HFFc6 (cell line): ENCODE measurements at regions not wholly inside any gene's neighbourhood (a gene's known extent, or its start where the extent isn't known, plus 50 kb on each side); places are given as distances from the start of the nearest gene placed in this dataset.

Experiments
- DNase-seq: peaks from one replicate; pipeline ENCODE4 v3.0.0-alpha.2; 2018
- H3K27ac Mint-ChIP-seq: 2 replicates; pipeline ENCODE4 v1.8.0; 2020; ENCODE audit warnings: mild to moderate bottlenecking, mixed read lengths
- H3K27me3 Mint-ChIP-seq: 2 replicates; pipeline ENCODE4 v1.8.0; 2021; ENCODE audit warnings: mild to moderate bottlenecking, moderate library complexity, mixed read lengths; ENCODE audit not compliant: insufficient read depth
- H3K36me3 Mint-ChIP-seq: 2 replicates; pipeline ENCODE4 v1.8.0; 2021; ENCODE audit warnings: low read depth, mixed read lengths
- H3K4me1 Mint-ChIP-seq: 2 replicates; pipeline ENCODE4 v1.8.0; 2020; ENCODE audit warnings: low read depth, mixed read lengths
- H3K4me3 Mint-ChIP-seq: 2 replicates; pipeline ENCODE4 v1.8.0; 2020; ENCODE audit warnings: mild to moderate bottlenecking, moderate library complexity, mixed read lengths
- H3K9me3 Mint-ChIP-seq: 2 replicates; pipeline ENCODE4 v1.8.0; 2020; ENCODE audit warnings: mild to moderate bottlenecking, mixed read lengths
- TF ChIP-seq, protein P1 (sequence below): fragments of 200-600 bp; sonication (generic); IDR thresholded peaks from 2 replicates; pipeline ENCODE4 v1.5.0; 2021; ENCODE audit warnings: antibody characterized with exemption, mild to moderate bottlenecking

DNA sequence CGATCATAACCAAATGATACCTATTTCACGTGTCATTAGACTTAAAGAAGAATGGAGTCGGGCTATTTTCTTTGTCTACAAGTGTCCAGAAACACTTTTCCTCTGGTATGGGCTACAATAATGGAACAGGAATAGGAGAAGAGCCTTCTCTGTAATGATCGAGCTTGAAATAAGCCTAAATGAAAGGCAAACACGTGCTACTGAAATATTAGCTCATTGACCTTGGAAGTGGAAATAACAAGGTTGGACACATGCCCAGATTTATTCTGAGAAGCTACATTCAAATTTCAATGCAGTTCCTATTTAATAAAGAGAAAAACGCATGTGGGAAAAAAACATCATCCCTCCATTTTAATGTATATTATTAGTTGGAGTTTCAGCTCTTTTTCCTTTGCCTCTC lies 254.7 kb upstream of the PTER start:
- no peak overlapping the region for H3K4me3 Mint-ChIP-seq
- TF ChIP-seq, protein P1, sequence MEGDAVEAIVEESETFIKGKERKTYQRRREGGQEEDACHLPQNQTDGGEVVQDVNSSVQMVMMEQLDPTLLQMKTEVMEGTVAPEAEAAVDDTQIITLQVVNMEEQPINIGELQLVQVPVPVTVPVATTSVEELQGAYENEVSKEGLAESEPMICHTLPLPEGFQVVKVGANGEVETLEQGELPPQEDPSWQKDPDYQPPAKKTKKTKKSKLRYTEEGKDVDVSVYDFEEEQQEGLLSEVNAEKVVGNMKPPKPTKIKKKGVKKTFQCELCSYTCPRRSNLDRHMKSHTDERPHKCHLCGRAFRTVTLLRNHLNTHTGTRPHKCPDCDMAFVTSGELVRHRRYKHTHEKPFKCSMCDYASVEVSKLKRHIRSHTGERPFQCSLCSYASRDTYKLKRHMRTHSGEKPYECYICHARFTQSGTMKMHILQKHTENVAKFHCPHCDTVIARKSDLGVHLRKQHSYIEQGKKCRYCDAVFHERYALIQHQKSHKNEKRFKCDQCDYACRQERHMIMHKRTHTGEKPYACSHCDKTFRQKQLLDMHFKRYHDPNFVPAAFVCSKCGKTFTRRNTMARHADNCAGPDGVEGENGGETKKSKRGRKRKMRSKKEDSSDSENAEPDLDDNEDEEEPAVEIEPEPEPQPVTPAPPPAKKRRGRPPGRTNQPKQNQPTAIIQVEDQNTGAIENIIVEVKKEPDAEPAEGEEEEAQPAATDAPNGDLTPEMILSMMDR: no peak
- H3K9me3 Mint-ChIP-seq: peaks cover 54% of the 10 kb centered on the region
- no peaks in the 10 kb centered on the region for H3K36me3 Mint-ChIP-seq
- H3K4me1 Mint-ChIP-seq: no peaks in the 10 kb centered on the region
- DNase-seq: no peak
- no peaks in the 10 kb centered on the region; the same call in 1 of the 2 replicates for H3K27me3 Mint-ChIP-seq
- H3K27ac Mint-ChIP-seq: no peak overlapping the region

DNA sequence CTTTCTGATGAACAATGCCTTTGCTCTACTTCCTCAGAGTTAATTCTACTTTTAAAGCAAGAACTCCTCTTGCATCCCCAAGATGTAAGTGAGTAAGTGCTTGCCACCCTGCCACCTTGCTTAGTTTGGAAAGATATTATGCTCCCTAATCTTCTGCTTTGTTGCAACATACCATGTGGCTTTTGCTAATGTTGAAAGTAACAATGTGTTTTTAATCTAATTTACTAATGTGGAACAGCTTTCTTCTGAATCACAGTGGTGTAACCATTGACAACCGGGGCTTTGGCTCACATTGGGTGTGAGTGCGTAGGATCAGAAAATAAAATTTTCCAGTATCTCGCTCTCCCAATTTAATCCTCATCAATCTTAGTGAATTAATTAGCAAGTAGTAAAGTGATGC lies 254.1 kb upstream of the PTER start:
- TF ChIP-seq, protein P1: no peak
- Mint-ChIP-seq H3K9me3 (peaks cover 51% of the 10 kb centered on the region), H3K4me3 (no peak overlapping the region), H3K27ac (no peak overlapping the region), H3K4me1 (no peaks in the 10 kb centered on the region), H3K36me3 (no peaks in the 10 kb centered on the region), H3K27me3 (no peaks in the 10 kb centered on the region; the same call in 1 of the 2 replicates)
- DNase-seq: no peak

DNA sequence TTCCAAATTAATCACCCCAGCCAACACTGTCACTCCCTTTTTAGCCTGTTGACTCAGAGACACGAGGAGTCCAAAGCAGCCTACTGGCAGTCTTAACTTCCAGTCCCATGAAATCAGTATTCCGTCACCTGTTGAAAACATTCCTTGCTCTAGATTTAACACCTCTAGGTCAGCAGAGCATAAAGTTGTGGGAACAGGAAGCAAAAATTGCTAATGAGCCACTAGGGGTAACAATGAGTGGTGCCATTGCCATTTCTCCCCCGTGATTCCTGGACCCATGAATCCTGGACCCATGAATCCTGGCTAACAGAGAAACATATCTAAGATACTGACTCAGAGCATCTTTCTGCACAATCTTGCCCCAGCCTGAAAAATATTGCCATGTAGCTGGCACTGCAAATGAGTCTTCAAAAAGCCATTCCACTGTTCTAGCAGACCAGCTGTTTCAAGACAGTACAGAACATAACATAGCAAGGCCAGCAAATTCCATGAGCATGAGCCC lies 252.7 kb upstream of the PTER start:
- TF ChIP-seq, protein P1: no peak
- Mint-ChIP-seq H3K27me3 (no peaks in the 10 kb centered on the region; the same call in 1 of the 2 replicates), H3K36me3 (no peaks in the 10 kb centered on the region), H3K9me3 (peaks cover 46% of the 10 kb centered on the region), H3K4me3 (no peak overlapping the region), H3K4me1 (no peaks in the 10 kb centered on the region), H3K27ac (no peak overlapping the region)
- DNase-seq: no peak

DNA sequence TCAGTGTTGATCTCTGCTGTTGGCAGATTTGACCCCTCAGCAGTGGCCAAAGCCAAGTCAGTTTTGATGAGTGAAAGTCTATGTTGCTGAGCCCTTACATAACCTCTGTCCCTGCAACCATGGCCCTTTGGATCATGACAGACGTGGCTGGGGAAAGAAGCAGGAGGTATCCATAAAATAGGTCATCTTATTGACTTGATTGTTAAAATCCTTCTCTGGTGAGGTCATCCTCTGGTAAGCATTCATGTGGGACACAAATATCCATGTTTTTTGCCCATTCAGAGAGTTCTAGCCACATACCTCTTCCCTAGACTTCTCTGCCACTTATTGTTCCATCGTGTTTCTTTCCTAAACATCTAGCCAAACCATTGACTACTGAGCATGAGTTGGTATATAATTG lies 251.9 kb upstream of the PTER start:
- H3K4me1 Mint-ChIP-seq: no peaks in the 10 kb centered on the region
- peaks cover 47% of the 10 kb centered on the region for H3K9me3 Mint-ChIP-seq
- DNase-seq: no peak
- no peak overlapping the region for H3K4me3 Mint-ChIP-seq
- H3K27me3 Mint-ChIP-seq: no peaks in the 10 kb centered on the region; the same call in 1 of the 2 replicates
- no peaks in the 10 kb centered on the region for H3K36me3 Mint-ChIP-seq
- no peak overlapping the region for H3K27ac Mint-ChIP-seq
- TF ChIP-seq, protein P1: no peak

DNA sequence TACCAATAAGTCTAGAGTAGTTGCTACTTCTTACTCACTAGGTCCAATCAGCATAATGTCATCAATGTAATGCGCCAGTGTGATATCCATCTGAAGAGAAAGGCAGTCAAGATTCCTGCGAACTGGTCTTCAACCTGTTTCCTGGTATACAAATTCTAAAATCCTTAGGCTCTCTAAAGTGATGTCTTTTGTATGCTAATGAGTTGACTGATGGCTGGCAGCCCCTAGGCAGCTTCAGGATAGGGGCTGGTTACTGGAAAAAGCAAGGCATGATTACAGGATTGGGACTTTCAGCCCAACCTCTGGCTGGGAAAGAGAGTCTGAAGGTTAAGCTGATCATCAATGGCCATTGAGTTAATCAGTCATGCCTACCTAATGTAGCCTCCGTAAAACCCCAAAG lies 250.2 kb upstream of the PTER start:
- Mint-ChIP-seq H3K9me3 (peaks cover 55% of the 10 kb centered on the region), H3K4me3 (no peak overlapping the region), H3K27ac (no peak overlapping the region), H3K27me3 (no peaks in the 10 kb centered on the region), H3K4me1 (no peaks in the 10 kb centered on the region), H3K36me3 (no peaks in the 10 kb centered on the region)
- TF ChIP-seq, protein P1: no peak
- no peak for DNase-seq

DNA sequence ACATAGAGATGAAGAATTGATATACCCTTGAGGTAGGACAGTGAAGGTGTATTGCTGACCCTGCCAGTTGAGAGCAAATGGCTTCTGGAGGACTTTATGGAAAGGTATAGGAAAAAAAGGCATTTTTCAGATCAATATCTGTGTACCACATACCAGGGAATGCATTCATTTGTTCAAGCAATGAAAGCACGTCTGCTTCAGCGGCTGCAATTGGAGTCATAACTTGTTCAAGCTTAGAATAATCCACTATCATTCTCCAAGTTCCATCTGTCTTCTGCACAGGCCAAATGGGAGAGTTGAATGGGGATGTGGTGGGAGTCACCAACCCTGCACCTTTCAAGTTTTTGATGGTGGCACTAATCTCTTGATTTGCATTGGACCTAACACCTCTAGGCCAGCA lies 249.6 kb upstream of the PTER start:
- no peak overlapping the region for H3K4me3 Mint-ChIP-seq

More for the DNA sequence above, 249.6 kb upstream of the PTER start:
- no peaks in the 10 kb centered on the region for H3K27me3 Mint-ChIP-seq
- no peaks in the 10 kb centered on the region for H3K4me1 Mint-ChIP-seq
- H3K27ac Mint-ChIP-seq: no peak overlapping the region
- no peak for DNase-seq
- no peaks in the 10 kb centered on the region for H3K36me3 Mint-ChIP-seq
- TF ChIP-seq, protein P1: no peak
- peaks cover 52% of the 10 kb centered on the region for H3K9me3 Mint-ChIP-seq
